Amniotic epithelial cell (primary cell): ENCODE measurements at regions not wholly inside any gene's neighbourhood (a gene's known extent, or its start where the extent isn't known, plus 50 kb on each side); places are given as distances from the start of the nearest gene placed in this dataset.

Experiments used
- DNase-seq: peaks from one replicate; pipeline ENCODE4 v3.0.0-alpha.2; 2010; ENCODE audit warnings: low read depth

DNA sequence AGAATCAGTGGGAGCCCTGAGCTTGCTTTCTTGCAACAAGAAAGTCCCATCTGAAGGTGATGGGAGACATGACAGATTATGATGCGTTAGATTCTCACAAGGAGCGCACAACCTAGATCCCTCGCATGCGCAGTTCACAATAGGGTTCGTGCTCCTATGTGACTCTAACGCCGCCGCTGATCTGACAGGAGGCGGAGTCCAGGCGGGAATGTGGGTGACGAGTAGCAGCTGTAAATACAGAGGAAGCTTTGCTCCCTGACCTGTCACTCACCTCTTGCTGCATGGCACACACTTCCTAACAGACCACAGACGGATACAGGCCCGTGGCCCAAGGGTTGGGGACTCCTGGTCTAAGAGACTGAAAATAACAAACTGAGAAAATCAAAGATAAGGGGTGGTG is 1163.4 kb upstream of the AUTS2 start:
- no peak for DNase-seq

DNA sequence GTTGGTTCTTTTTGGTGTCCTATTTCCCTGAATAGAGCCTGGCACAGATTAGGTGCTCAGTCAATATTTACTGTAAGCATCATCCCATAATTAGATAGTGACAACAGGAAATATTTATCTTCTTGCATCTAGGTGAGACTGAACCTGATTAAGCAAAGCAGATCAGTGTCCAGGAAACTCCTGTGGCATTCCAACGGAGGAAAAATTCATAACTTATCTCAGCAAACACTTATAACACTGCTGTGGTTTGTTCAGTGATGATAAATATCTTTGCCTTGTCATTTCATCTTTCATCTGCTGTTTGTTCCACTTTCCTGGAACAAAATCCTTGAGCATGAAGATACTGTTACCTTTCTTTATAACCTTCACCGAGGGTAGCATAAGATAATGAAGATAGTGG is 1160.3 kb upstream of the AUTS2 start:
- no peak for DNase-seq

DNA sequence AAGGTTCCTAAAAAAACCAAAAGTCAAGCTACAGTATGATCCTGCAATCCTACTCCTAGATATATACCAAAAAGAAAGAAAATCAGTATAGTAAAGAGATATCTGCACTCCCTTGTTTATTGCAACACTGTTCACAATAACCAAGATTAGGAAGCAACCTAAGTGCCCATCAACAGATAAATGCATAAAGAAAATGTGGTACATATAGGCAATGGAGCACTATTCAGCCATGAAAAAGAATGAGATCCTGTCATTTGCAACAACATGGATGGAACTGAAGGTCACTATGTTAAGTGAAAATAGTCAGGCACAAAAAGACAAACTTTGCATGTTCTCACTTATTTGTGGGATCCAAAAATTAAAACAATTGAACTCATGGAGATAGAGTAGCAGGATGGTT is 1159.5 kb upstream of the AUTS2 start:
- DNase-seq: no peak

DNA sequence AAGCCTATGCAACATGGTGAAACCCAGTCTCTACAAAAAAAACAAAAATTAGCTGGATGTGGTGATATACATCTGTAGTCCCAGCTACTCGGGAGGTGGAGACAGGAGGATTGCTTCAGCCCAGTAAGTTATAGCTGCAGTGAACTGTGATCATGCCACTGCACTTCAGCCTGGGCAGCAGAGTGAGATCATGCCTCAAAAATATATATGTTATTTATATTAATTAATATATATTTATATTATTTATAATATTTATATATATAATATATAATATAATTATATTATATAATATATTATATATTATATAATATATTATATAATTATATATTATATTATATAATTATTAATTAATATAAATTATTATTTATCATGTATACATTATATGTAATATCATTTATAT is 1158.4 kb upstream of the AUTS2 start:
- no peak for DNase-seq

DNA sequence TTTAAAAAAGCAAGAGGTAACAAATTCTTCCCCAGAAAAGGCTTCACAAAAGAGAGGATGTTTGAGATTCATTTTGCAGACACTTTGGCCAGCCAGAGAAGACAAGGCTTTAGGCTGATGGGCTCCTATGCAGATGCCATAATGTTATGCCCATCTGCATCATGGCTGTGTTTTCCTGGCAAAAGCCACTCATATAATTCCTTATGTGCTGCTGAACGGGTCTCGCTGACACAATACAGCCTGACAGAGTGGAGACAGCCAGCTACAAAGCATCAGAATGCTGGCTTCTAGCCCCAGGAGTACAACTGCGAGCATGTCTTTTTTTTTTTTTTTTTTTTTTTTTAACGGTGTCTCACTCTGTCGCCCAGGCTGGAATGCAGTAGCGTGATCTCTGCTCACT is 1157.4 kb upstream of the AUTS2 start:
- no peak for DNase-seq

DNA sequence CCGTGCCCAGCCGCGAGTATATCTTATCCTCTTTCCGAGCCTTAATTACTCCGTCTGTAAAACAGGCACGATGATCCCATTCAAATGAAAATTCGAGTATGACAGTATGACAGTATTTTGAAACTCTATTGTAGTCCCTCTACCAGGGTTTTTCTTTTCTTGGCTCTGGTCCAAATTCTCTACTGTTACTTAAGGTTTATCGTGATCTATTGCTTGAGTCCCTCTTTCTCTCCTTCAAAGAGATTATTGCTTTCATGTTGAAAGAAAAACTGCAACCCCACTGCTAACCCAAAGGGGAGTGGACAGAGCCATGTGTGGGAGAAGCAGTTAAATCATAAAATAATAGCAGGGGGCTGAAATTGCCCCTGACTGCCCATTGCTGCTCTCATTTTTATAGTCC is 1156.6 kb upstream of the AUTS2 start:
- no peak for DNase-seq

DNA sequence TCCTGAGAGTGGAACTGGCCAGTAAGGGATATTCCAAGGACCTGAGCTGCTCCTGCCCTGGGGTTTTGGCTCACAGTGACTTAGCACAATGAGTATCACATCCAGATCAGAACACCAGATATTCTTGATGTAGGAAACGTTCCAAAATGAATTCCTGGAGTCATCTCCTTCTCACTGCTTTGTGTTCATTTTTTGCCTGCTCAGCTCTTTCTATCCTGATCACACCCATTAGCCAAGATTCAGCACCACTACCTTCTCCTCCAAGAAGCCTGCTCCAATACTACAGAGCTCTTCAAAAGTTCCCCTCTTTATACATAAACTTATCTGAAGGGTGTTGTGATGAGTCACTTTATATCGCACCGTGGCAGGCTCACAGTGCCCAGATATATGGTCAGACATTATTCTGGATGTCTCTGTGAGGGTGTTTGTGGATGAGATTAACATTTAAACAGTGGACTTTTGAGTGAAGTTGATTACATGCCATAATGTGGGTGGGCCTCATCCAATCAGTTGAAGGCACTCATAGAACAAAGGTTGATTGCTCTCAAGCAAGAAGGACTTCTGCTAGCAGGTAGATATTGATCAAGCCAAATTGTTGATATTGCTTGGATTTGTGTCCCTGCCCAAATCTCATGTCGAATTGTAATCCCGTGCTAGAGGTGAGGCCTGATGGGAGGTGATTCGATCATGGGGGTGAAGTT is 1155.2 kb upstream of the AUTS2 start:
- no peak for DNase-seq

DNA sequence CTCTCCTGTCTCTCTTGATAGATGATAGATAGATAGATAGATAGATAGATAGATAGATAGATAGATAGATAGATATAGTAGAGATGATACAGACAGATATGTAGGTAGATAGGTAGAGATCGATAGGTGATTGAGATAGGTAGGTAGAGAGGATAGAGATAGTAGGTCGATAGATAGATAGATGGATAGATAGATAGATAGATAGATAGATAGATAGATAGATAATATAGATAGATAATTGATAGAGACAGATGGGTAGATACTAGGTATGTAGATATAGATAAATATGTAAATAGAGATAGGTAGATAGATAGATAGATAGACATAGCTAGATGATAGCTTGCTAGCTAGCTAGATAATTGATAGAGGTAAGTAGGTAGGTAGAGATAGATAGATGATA is 1154.2 kb upstream of the AUTS2 start:
- no peak for DNase-seq

DNA sequence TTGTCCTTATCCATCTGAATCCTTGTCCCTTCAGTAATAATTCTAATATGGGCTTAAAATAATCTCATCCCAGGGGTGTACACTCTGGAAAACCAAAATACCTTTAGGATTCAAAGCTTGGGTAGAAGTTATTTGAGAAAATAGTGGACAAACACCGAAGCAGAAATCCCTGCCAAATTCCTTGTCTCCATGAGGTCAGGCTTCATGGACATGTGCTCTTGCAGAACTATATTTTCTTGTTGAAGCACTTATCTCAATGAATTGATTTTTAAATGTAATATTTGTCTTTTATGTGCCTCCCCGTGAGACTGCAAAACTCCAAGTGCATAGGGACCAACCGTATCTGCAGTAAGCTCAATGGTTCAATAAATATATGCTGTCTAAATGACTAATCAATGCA is 1153.3 kb upstream of the AUTS2 start:
- DNase-seq: no peak

DNA sequence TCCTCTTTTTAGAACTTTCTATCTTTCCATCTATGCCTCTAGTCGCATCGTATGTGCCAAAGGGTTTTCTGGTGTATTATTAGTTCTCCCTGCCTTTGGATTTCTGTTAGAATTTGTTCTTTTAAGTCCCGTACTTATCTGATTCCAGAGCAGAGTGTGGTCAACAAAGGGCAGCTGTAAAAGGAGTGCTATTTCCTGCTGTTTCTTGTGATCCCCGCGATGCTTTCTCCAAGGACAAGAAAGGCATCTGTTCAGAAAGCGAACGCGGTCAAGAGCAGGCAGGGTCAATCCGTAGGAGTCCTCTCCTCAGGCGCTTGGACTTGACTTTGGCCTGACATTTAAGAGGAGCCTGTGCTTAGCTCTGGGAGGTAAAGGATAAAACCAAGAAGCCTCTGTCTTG is 1152.1 kb upstream of the AUTS2 start:
- no peak for DNase-seq

DNA sequence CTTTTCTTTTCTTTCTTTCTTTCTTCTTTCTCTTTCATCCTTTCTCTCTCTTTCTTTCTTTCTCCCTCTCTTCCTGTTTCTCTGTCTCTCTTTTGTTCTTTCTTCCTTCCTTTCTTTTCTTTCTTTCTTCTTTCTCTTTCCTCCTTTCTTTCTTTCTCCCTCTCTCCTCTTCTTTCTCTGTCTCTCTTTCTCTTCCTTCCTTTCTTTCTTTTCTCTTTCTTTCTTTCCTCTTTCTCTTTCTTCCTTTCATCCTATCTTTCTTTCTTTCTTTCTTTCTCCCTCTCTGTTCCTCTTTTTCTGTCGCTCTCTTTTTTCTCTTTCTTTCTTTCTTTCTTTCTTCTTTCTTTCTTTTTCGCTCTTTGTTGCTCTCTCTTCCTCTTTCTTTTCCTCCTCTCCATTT is 1149.2 kb upstream of the AUTS2 start:
- DNase-seq: no peak

DNA sequence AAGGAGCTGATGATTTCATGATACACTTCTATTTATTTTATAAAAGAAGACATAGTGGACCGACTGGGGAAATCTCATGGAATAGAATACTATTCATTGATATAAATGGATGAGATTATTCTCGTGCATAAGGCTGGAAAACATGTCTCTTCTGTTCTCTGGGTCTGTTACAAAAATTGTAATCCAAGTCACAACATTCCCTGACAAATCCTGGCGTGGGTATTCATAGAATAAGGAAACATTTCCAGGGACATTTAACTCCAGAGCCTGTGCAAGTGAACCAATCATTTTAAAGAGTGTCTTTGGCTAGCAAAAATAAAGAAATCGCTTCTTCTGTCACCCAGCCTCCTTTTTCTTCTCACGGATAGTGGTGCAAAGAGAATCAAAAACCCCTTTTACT is 1148.5 kb upstream of the AUTS2 start:
- DNase-seq: no peak

DNA sequence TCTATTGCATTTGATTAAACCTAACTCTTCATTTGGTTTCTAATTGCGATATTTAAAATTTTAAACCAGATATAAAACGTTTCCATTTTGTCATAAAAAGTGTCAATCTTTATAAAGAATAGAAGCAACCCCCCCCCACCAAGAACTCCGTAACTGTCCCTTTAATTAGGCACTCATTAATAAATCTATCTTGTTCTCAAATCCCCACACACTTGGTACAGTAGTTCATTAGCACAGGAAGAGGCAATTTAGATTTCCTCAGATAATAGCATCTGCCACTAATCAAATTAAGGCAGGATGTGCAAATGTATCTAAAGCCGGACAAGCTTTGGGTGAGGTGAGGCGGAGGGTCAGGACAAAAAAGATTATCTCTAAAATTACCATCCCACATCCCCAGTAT is 1143.3 kb upstream of the AUTS2 start:
- DNase-seq: no peak

DNA sequence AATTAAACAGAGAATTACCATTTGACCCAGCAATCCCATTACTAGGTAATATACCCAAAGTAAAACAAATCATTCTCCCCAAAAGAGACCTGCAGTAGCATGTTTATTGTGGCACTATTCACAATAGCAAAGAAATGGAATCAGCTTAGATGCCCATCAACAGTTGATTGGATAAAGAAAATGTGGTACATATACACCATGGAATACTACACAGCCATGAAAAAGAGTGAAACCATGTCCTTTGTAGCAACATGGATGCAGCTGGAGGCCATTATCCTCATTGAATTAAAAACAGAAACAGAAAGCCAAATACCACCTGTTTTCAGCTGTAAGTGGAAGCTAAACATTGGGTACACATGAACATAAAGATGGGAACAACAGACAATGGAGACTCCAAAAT is 1141.8 kb upstream of the AUTS2 start:
- no peak for DNase-seq

DNA sequence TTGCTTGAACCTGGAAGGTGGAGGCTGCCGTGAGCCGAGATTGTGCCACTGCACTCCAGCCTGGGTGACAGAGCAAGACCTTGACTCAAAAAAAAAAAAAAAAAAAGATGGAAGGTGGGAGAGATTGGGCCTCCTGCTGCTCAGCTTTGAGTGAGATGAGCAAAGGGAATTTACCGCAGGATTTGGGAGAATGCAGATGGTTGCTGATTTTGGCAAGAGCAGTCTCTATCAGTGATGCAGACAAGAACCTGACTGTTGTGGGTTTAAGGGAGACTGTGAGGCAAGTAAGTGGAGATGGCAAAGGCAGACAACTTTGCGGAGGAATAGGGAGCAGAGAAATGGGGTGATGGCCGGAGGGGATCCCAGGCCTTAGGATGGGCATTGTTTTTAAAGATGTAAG is 1140.8 kb upstream of the AUTS2 start:
- DNase-seq: no peak

DNA sequence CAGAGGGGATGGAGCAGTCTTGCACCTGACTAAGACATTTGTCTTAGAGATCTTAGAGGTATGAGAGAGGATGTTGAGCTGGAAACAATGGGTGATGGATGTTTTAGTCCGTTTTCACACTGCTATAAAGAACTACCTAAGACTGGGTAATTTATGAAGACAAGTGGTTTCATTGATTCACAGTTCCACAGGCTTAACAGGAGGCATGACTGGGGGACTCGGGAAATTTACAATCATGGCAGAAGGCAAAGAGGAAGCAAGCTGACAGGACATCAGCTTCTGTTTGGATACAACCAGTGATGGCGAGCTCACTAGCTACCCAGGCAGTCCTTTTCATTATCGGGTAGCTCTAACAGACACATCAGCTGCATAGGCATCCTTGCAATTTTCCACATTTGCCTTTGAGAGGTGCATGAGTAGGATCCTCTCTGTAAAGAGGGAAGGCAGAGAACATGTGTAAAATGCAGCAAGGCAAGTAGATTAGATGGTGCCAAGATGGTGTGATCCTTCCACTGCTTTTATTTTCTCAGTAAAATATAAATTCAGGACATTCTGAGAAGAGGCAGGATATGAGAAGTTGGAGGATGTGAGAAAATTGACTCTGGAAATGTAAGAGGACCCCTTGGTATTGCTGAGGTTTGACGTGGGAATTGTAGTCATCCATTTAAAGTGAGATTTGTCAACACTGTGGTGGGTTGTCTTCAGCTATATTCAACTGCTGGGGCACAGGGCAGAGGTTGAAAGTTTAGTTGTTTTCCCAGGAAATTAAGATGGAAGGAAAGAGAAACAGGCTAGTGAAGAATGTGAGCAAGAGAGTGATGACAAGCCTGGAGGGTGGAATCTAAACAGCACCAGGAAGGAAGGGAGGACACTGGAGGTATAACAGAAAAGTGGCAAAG is 1140.0 kb upstream of the AUTS2 start:
- no peak for DNase-seq

DNA sequence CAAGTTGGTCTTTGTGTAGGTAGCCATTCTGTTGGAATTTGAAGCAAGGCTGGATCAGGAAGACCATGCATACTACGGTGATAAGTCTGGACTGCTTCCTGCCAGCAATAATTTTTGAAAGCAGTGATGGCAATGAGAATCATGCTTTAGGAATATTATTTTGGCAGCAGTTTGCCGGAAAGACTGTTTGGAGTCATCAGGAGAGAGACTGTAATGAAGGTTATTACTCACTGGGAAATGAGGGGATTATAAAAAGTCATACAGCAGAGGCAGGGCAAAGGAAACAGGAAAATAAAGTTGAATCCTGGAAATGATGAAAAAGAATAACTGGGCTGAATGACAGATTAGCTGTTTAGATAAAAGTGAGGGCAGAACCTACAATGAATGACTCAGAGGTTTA is 1136.8 kb upstream of the AUTS2 start:
- no peak for DNase-seq

DNA sequence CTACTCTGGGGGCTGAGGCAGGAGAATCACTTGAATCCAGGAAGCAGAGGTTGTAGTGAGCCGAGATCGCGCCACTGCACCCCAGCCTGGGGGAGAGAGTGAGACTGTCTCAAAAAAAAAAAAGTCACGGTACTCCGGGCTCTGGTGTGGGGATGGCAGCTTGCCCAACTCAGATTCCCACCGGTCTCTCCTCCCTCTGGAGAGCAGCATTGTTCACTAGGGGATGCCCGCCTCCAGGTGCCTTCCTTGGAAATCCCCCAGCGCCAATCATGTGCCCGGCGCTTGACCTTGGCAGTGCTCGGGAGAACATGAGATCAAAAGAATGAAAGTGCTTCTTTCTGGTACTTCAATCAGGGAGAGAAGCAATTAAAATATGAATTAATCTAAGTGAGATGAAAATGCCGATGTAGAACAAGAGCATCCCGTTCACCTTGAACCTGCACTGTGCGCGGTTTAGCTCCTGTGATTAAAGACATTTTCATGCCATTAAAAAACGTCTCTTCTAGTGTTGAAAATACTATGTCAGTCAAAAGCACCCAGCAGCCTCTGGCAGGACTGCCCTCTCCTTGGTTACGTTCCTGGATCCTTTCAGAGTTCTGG is 1127.3 kb upstream of the AUTS2 start:
- no peak for DNase-seq

DNA sequence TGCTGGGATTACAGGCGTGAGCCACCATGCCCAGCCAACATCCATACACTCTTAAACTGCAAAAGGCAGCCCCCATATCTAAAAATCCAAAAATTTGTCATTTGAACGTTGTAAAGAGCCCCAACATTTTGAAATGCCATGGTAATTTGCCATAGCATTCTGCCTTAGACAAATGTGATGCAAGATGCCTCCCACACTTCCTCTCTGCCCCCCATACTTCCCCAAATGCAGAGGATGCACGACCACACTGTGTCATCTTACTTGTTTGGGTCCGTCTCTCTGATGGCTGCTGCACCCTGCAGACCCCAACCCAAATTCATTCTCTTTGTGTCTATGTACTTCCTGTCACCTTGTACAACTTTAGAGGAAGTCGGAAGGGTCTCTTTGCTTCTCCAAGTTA is 1125.6 kb upstream of the AUTS2 start:
- DNase-seq: no peak

DNA sequence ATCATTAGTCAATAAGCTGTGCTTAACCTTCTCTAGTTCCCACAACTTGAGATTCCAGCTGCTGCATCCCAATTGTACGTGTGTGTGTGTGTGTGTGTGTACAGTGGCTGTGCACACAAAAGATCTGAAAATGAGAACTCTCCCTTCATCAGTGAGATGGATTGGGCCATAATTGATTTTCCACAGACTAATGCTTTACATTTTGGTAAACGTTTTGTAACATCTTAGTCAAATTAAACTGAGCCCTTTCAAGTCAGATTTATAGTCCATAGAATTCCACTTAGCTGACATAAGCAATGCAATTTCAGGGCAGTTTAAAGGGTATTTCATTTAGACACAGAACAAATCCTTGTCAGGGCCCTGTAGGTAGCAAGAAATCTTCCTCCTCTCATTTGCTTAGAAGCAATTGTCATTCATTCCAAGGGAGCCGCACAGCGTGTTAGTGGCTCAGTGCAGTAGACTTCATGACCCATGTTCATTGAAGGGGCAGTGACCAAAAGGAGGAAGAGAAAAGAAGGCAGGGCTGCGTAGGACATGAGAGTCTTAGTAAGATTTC is 1123.5 kb upstream of the AUTS2 start:
- no peak for DNase-seq

DNA sequence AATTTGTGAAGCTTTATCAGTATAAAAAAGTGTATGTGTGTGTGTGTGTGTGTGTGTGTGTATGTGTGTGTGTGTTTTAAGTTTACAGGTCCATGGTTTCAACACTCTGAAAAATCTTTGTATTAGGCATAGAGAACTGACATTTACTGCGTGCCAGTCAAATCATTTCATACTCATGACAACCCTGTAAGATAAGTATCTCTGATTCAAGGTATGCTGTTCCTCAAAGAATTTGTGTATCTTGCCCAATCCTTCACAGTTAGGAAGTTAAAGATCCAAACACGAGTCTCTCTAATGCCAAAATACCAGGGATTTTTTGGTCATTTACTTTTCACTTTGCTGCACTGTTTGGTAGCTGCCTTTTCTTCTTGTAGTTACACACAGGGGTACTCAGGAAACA is 1121.3 kb upstream of the AUTS2 start:
- DNase-seq: no peak

DNA sequence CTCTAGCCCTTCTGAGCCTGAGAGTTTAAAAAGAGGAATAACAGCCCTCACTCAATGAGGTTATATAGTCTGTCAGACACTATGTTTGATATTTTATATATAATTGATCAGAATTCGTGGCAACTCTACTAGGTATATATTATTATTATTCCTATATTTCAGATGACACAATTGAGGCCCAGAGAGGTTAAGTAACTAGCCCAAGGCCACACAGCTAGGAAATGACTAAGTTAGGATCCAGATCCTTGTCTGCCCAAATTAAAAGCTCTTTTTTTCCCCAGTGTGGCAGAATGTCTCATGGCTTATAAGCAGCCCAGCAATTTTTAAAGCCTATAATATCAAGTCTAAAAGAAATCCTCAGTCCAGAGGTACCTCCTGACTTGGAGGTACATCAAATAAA is 1119.9 kb upstream of the AUTS2 start:
- no peak for DNase-seq

DNA sequence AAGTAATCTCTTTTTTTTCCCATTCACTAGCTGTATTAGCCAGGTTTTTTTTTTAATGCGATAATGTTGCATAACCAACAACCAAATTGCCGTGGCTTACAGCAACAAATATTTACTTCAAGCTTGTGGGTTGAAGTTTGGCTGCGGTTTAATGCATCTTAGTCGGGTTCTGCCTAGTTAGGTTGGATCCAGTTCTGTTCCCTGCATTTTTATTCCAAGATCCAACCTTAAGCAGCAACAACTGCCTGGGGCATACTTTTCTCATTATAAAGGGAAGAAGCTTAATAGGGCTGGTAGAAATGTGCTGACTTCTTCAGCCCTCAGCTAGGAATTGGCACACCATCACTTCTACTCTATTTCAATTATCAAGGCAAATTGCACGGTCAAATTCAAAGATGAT is 1115.5 kb upstream of the AUTS2 start:
- DNase-seq: no peak
